GM21717 (cell line): ENCODE measurements at regions not wholly inside any gene's neighbourhood (a gene's known extent, or its start where the extent isn't known, plus 50 kb on each side); places are given as distances from the start of the nearest gene placed in this dataset.
"Not testable (repeated sequence)": the region's sequence is repeated elsewhere in the genome, so short reads cannot be mapped to it uniquely, and the experiment has no call there.

Experiments
- ATAC-seq: cut with Tn5 transposase; IDR thresholded peaks from one replicate; pipeline ENCODE4 v1.9.1; 2021; ENCODE audit warnings: mild to moderate bottlenecking, moderate library complexity; ENCODE audit not compliant: unreplicated experiment

DNA sequence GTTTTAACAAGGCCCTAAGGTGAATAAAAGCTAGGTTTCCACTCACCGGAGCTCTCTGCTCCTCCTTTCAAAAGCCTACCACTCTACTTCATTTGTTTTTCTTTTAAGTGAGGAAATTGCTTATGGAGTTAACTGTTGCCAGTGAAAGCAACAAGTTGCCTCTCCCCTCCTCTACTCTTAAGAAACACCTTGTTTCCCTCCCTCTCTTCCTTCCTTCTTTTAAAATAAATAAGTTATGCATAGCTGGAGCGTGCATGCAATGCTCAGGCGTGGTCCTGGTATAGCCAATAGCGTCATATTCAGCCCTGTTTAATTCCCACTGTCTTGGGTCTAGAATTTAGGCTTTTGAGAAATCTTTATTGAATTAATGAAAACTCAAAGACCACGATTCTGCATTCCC lies 101.1 kb upstream of the IGF1R start:
- ATAC-seq: no peak

DNA sequence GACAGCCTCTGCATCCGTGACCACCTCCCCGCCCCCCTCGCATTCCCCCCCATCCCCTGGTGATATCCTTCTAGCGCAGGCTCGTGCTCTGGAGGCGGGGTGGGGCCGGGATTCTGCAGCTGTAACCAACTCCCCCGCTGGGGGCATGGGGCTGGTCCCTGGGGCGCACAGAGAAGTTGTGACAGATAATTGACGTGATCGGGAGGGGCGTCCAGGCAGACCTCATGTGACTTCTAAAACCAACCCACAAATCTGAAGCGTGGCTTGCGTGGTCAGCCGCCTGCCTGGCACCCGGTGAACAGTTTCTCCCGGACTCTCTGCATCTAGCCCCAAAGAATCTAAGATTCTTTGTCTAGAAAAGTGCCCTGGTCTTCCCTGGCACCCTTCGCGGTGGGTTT lies 100.6 kb upstream of the IGF1R start:
- no peak for ATAC-seq

DNA sequence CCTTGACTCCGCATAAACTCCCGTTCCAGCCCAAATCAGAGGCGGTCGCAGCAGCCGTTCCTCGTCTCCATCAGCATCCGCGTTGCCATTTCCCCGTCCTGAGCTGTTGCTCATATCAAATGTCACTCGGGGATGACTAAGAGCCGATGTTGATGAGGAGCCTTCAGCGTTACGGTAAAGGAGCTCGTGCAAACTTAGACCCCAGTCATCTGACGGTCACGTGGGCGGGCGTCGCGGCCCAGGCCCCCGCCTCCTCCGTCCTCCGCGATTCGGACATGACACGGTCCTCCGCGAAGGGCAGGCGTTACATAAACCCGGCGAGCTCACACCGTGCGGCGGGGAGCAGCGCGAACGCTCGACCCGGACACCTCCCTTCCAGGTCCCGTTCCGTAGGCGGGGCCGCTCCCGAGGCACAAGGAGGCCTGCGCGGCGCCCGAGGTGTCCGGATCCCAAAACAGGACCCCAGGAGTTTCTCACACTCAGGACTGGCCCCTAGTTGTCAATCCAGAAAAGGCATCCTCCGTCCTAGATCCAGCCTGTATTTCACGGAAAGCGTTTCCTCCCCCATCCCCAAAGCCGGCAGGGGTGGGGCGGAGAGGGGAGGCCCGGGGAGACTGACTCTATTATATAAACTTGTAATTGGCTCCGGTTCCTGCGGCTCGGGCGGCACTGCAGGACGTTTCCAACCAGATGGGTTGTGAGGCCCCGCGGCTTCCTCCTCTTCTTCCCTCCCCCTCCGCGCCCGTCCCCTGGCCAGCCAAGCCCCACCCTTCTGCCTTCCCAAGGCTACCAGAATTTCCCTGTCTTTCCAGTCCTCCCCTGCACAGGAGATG lies 100.0 kb upstream of the IGF1R start:
- ATAC-seq: no peak

DNA sequence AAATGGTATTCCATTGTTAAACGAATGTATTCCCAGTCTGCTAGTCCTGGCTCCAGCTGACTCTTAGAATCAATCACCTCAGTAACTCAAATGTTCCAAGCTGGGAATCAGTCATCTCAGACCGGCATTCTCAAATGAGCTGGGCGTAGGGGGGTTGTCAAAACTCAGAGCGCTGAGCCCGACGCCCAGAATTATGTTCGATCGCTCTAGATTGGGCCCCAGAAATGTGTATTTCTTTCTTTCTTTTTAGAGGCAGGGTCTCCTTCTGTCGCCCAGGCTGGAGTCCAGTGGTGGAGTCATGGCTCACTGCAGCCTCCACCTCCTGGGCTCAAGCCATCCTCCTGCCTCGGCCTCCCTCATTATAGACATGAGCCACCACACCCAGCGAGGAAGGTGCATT lies 99.3 kb upstream of the IGF1R start:
- no peak for ATAC-seq

- no peak for ATAC-seq
Observed at GRCh38 chr15:98549741-98550140, 98.6 kb upstream of the IGF1R start.

GRCh38 chr15:98550363-98550762 lies 98.0 kb upstream of the IGF1R start:
- ATAC-seq: not testable (repeated sequence)

DNA sequence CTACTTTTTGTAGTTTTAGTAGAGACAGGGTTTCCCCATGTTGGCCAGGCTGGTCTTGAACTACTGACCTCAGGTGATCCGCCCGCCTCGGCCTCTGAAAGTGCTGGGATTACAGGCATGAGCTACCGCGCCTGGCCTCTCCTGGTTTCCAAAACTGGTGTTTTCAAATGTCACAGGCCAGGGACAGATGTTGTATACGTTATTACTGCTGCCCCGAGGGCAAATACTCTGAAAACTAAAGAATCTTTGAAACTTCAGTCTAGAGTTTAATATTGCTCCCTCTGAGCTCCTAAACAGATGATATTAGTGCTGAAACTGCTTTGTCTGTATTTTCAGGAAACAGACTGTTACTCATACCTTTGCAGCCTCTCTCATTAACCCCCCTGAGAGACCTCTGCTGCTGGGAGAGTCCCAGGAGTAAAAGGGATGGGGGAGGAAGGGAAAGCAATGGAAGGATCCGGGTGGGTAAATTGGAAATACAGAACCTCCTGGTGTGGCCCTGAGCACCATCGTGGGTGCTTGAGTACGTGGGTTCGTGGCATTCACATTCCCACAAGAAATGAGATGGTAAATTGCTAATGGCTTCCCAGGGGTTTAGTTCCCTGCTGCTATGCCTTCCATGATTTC lies 96.3 kb upstream of the IGF1R start:
- ATAC-seq: no peak

DNA sequence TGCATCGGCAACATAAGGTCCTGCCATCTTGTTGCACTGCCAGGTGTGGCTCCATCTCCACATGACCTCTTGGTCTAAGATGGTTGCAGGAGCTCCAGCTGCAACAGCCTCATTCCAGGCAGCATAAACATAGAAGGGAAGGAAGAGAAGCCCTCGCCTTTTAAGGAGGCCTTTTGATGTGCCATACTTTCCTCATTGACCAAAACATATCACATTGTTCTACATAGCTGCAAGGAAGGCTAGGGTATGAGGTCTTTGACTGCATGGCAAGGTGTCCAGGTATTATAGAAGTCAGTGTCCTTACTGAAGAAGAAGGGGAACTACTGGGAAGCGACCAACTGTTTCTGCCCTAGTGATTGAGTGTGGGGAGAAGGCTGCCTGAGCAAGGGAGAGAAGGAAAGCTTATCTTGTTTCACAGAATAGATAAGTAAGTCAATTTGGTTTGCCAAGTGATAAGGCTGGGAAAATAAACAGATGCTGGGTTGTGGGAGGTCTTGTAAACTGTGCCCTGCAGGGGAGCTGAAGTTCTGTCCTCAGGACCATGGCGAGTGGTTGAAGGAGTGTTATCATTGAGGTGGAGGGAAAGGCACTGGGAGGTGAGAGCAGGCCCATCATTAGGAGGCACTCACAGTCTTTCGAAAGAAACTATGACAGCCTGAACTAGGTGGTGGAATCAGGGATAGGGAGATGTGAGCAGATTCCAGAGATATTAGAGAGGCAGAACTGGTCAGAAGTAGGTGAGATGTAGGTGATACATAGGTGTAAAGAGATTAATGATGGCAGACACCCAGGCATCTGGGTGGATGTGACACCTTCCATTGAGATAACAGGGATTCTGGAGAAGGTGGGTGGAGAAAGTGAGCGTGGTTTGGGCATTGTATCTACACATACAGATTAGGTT lies 93.8 kb upstream of the IGF1R start:
- no peak for ATAC-seq

DNA sequence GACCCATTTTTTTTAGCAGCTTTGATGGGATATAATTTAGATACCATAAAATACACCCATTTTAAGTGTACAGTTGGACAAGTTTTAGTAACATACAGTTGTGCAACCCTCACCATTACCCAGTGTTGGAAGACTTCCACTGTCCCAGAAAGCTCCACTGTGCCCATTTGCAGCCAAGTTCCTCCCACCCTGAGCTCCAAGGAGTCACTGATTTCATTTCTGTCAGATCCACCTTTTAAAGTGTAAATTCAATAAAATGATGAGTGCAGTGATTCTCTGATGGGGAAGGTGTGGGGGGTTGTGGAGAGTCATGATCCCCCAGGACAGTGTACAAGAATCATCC lies 93.2 kb upstream of the IGF1R start:
- no peak for ATAC-seq

DNA sequence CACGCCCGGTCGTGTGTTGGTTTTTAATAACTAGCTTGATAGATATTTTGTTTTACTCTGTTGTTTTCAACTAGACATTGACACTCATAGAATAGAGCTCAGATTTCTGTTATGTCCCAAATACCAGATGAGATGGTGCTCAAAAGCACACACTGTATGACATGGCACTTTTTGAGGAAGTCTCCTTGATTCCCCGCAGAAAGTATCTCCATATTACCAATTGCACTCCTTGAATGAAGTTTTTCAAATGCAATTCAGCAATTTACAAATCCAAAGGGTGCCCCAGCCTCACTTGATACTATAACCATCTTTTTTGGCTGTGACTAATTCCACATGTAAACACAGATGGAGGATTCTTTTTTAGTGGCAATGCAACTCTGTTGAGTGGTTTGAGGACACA lies 92.0 kb upstream of the IGF1R start:
- ATAC-seq: no peak

- no peak for ATAC-seq
Observed at GRCh38 chr15:98560338-98560737, 88.0 kb upstream of the IGF1R start.

DNA sequence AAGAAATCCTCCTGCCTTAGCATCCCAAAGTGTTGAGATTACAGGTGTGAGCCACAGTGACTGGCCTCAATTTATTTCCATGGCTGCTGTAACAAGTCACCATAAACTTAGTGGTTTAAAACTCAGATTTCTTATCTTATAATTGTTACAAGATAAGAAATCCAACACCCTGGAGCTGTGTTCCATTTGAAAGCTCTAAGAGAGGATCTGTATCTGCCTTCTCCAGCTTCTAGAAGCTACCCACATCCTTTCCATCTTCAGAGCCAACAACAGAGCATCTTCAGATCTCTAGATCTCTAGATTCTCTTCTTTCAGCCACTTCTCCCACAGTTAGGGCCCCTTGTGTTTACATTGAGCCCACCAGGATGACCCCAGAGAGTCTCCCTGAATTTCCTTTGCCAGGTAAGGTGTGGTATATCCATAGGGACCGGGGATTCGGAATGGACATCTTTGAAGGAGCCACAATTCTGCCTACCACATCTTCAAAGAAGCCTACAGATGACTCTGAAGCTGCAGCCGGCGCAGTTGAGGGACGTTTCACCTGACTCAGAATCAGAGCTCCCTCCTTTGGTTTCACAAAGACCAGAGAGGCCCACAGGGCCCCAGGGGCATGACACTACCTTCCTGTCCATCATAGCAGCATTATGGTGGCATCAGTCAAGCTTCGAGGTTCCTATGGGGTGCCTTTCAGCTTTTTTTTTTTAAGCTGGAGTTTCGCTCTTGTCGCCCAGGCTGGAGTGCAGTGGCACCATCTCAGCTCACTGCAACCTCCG lies 87.0 kb upstream of the IGF1R start:
- no peak for ATAC-seq

GRCh38 chr15:98562331-98562937 lies 85.9 kb upstream of the IGF1R start:
- ATAC-seq: no peak

GRCh38 chr15:98565566-98565965 lies 82.8 kb upstream of the IGF1R start:
- no peak for ATAC-seq

GRCh38 chr15:98567951-98568350 lies 80.4 kb upstream of the IGF1R start:
- ATAC-seq: no peak

GRCh38 chr15:98568382-98569017 lies 79.8 kb upstream of the IGF1R start:
- ATAC-seq: no peak

DNA sequence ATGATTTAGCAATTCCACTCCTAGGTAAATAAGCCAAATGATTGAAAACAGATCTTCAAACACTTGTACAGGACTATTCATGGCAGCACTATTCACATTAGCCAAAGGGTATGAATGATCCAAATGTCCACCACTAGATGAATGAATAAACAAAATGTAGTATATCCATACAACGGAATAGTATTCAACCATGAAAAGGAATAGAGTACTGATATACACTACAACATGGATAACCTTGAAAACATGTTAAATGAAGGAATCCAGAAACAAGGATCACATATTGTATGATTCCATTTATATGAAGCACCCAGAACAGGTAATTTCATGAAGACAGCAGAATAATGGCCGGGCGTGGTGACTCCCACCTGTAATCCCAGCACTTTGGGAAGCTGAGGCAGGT lies 78.2 kb upstream of the IGF1R start:
- no peak for ATAC-seq

DNA sequence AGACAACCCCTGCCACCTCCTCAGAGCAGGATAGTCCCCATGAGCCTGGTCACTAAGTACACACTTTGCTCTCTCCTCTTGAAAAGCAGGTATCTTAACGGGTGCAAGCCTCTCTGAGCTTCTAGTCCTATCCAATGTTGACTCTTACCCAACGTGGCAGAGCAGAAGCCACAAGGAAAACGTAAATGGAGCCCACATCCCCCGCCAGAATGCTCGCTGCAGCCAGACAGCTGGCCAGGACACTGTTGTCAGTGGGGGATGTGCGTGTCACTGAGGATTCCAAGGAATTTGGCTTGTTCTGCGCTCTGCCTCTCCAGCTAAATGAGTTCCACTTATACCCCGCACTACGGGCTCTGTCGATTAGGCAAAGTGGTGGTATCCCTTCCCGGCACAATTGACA lies 67.8 kb upstream of the IGF1R start:
- ATAC-seq: no peak

- ATAC-seq: no peak
Observed at GRCh38 chr15:98581715-98582114, 66.6 kb upstream of the IGF1R start.

DNA sequence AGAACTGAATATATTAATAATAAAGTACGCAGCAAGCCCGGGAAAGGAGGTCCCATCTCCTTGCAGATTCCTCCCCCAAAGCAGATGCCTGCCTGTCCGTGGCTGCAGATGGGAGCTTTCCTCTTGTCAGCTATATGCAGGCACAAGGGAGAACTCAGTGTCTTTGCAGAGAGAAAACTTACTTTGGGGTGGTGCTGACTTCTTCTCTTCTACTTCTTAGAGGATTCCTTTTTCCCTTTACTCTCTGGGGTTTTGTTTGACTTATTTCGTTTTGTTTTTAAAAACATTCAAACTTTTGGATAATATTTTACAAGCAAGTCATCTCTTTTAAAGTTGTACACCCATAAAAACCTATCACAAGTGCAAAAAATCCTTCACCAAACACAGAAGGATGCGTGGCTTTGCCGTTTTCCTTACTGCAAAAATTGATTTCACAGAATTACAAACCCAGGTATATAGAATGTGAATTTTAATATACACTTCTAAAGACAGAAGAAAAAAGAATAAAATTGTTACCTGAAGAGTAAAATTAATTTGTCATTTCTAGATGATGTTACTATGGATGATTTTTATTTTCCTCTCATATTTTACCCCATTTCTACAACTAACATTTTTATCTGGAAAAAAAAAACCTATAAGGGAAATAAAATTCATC lies 65.3 kb upstream of the IGF1R start:
- ATAC-seq: no peak
